AML-193 (cell line): ENCODE measurements at regions not wholly inside any gene's neighbourhood (a gene's known extent, or its start where the extent isn't known, plus 50 kb on each side); places are given as distances from the start of the nearest gene placed in this dataset.

Experiments used
- DNase-seq, 2 experiments: peaks; one replicate each; lab custom pipeline; 2025; lab: John Stamatoyannopoulos, UW

DNA sequence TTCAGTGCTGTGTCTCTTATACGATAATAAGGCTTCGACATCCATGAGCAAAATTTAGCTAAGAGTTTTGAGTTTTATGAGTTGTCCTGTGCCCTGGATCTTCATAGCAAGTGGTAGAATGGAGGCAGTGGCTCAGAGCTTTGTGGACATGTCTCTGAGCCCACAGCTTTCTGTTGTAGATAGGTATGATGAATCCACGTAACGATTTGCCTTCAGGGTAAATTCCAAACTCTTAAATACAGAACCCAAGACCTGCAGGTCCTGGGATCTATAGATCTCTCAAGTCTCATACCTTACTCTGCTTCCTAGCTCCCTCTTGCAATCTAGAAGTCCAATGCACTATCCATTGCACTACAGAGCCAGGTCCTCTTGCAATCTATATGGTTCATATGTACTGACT lies 59.5 kb upstream of the TLE4 start:
- DNase-seq = no peak
